ENCODE measurements at regions not wholly inside any gene's neighbourhood (a gene's known extent, or its start where the extent isn't known, plus 50 kb on each side); places are given as distances from the start of the nearest gene placed in this dataset.

- TF ChIP-seq ZBTB43 (CRISPR knock-in tag; IDR thresholded peaks at IDR 0.05) = no peak
Observed at GRCh38 chr11:131232261-131232660, 138.2 kb upstream of the NTM start (continued).

- 0 out of 2 replicates have a peak, but pooled peaks have one; percentile 9 for ATAC-seq
- Mint-ChIP-seq H3K4me1 (peaks cover 27% of the 10 kb centered on the region), H3K9me3 (0 out of 2 replicates have a peak, but pooled peaks cover 3% of the 10 kb centered on the region), H3K4me3 (no peak overlapping the region), H3K36me3 (no peaks in the 10 kb centered on the region), H3K27ac (no peak overlapping the region), H3K27me3 (ENCODE audit: low read depth) (no peaks in the 10 kb centered on the region; the same call in 1 of the 2 replicates)
- TF ChIP-seq ZBTB43 (CRISPR knock-in tag; IDR thresholded peaks at IDR 0.05) = 0 out of 2 replicates have a peak, but pooled peaks have one; percentile 25
- no peak for TF ChIP-seq TEAD4 (CRISPR knock-in tag; IDR thresholded peaks at IDR 0.05)
- no peak for DNase-seq (ENCODE audit: low spot score)
- POLR2A ChIA-PET = no interaction called here
- CTCF ChIA-PET = interaction anchor here (0.8 to 2.9 kb wide), 3 partner anchors 11 to 164 kb away, joined by 3 to 12 read pairs (median 3); no protein-coding TSS in a partner anchor
Observed at GRCh38 chr11:131234221-131234620, 136.2 kb upstream of the NTM start.

- TF ChIP-seq ZNF416 (CRISPR knock-in tag; IDR thresholded peaks at IDR 0.05) (no peak), EMX1 (CRISPR knock-in tag; IDR thresholded peaks at IDR 0.05) (no peak), ZNF138 (CRISPR knock-in tag; conservative IDR thresholded peaks at IDR 0.05) (no peak), ZNF423 (CRISPR knock-in tag; IDR thresholded peaks at IDR 0.05) (no peak), ATF2 (CRISPR knock-in tag; IDR thresholded peaks at IDR 0.05; ENCODE audit: borderline replicate concordance, low read depth) (no peak), FOXK1 (CRISPR knock-in tag; IDR thresholded peaks at IDR 0.05) (no peak), KAT7 (CRISPR knock-in tag; IDR thresholded peaks at IDR 0.05; ENCODE audit: borderline replicate concordance) (no peak), HMGXB4 (CRISPR knock-in tag; IDR thresholded peaks at IDR 0.05) (no peak), SMAD3 (CRISPR knock-in tag; IDR thresholded peaks at IDR 0.05; ENCODE audit: borderline replicate concordance) (no peak), TP53 (CRISPR knock-in tag; IDR thresholded peaks at IDR 0.05) (no peak), SMAD4 (CRISPR knock-in tag; IDR thresholded peaks at IDR 0.05) (no peak), GRHL2 (CRISPR knock-in tag; IDR thresholded peaks at IDR 0.05; ENCODE audit: insufficient replicate concordance, severe bottlenecking) (no peak), TEAD4 (CRISPR knock-in tag; IDR thresholded peaks at IDR 0.05) (no peak), CREB1 (CRISPR knock-in tag; IDR thresholded peaks at IDR 0.05) (no peak), FOXP1 (CRISPR knock-in tag; IDR thresholded peaks at IDR 0.05; ENCODE audit: borderline replicate concordance) (no peak), ARID4B (CRISPR knock-in tag; IDR thresholded peaks at IDR 0.05; ENCODE audit: borderline replicate concordance) (no peak)
- Mint-ChIP-seq H3K4me3 (no peak overlapping the region), H3K27ac (no peak overlapping the region), H3K9me3 (no peaks in the 10 kb centered on the region), H3K4me1 (peaks cover 23% of the 10 kb centered on the region), H3K27me3 (ENCODE audit: low read depth) (no peaks in the 10 kb centered on the region; the same call in 1 of the 2 replicates), H3K36me3 (no peaks in the 10 kb centered on the region)
- ATAC-seq (peak; percentile 74), DNase-seq (ENCODE audit: low spot score) (peak; percentile 29)
- ChIA-PET CTCF (interaction anchor here (0.7 to 2.9 kb wide), 4 partner anchors 10 to 201 kb away, joined by 3 to 12 read pairs (median 6); no protein-coding TSS in a partner anchor), POLR2A (no interaction called here)
Observed at GRCh38 chr11:131235328-131236298, 134.8 kb upstream of the NTM start.
